ENCODE measurements at regions not wholly inside any gene's neighbourhood (a gene's known extent, or its start where the extent isn't known, plus 50 kb on each side); places are given as distances from the start of the nearest gene placed in this dataset.

GRCh38 chr20:7257099-7257498 lies 489.6 kb downstream of the BMP2 start:
- TF ChIP-seq, protein P1, sequence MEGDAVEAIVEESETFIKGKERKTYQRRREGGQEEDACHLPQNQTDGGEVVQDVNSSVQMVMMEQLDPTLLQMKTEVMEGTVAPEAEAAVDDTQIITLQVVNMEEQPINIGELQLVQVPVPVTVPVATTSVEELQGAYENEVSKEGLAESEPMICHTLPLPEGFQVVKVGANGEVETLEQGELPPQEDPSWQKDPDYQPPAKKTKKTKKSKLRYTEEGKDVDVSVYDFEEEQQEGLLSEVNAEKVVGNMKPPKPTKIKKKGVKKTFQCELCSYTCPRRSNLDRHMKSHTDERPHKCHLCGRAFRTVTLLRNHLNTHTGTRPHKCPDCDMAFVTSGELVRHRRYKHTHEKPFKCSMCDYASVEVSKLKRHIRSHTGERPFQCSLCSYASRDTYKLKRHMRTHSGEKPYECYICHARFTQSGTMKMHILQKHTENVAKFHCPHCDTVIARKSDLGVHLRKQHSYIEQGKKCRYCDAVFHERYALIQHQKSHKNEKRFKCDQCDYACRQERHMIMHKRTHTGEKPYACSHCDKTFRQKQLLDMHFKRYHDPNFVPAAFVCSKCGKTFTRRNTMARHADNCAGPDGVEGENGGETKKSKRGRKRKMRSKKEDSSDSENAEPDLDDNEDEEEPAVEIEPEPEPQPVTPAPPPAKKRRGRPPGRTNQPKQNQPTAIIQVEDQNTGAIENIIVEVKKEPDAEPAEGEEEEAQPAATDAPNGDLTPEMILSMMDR (IDR thresholded peaks at IDR 0.05) = no peak
- TF ChIP-seq POLR2A (IDR thresholded peaks at IDR 0.05) = no peak
